Glomerular visceral epithelial cell (primary cell): ENCODE measurements at regions not wholly inside any gene's neighbourhood (a gene's known extent, or its start where the extent isn't known, plus 50 kb on each side); places are given as distances from the start of the nearest gene placed in this dataset.
"Not testable (repeated sequence)": the region's sequence is repeated elsewhere in the genome, so short reads cannot be mapped to it uniquely, and the experiment has no call there.

Experiments
- DNase-seq: peaks from one replicate; pipeline ENCODE4 v3.0.0-alpha.2; 2016; ENCODE audit errors: extremely low spot score

- DNase-seq = no peak
These were observed 132.6 kb downstream of the CUL2 start for GRCh38 chr10:34957531-34957930.

GRCh38 chr10:34956756-34957155 lies 133.4 kb downstream of the CUL2 start:
- peak; percentile 70 for DNase-seq

- DNase-seq = no peak
These were observed 134.8 kb downstream of the CUL2 start for GRCh38 chr10:34955391-34955790.

- no peak for DNase-seq
These were observed 136.0 kb downstream of the CUL2 start for GRCh38 chr10:34954142-34954541.

- not testable (repeated sequence) for DNase-seq
These were observed 136.3 kb upstream of the PARD3 start for GRCh38 chr10:34951263-34951887.

- not testable (repeated sequence) for DNase-seq
These were observed 130.9 kb upstream of the PARD3 start for GRCh38 chr10:34945951-34946522.

- peak; percentile 33 for DNase-seq
These were observed 126.6 kb upstream of the PARD3 start for GRCh38 chr10:34941471-34942357.

- no peak for DNase-seq
These were observed 125.3 kb upstream of the PARD3 start for GRCh38 chr10:34940436-34940835.

GRCh38 chr10:34938399-34938670 lies 123.2 kb upstream of the PARD3 start:
- peak; percentile 26 for DNase-seq

GRCh38 chr10:34937643-34938398 lies 122.7 kb upstream of the PARD3 start:
- DNase-seq = not testable (repeated sequence)

- no peak for DNase-seq
These were observed 121.0 kb upstream of the PARD3 start for GRCh38 chr10:34936061-34936460.

- no peak for DNase-seq
These were observed 118.6 kb upstream of the PARD3 start for GRCh38 chr10:34933676-34934075.

- DNase-seq = no peak
These were observed 117.1 kb upstream of the PARD3 start for GRCh38 chr10:34932235-34932634.

- DNase-seq = no peak
These were observed 116.1 kb upstream of the PARD3 start for GRCh38 chr10:34931216-34931615.

GRCh38 chr10:34922138-34922537 lies 107.0 kb upstream of the PARD3 start:
- DNase-seq = peak; percentile 18

GRCh38 chr10:34920578-34920977 lies 105.5 kb upstream of the PARD3 start:
- no peak for DNase-seq

- no peak for DNase-seq
These were observed 103.8 kb upstream of the PARD3 start for GRCh38 chr10:34918776-34919315.

GRCh38 chr10:34918060-34918775 lies 103.1 kb upstream of the PARD3 start:
- no peak for DNase-seq

GRCh38 chr10:34916314-34916713 lies 101.2 kb upstream of the PARD3 start:
- DNase-seq = peak; percentile 78

GRCh38 chr10:34912771-34913170 lies 97.7 kb upstream of the PARD3 start:
- no peak for DNase-seq

- DNase-seq = no peak
These were observed 96.6 kb upstream of the PARD3 start for GRCh38 chr10:34911661-34912205.
